ENCODE measurements at regions not wholly inside any gene's neighbourhood (a gene's known extent, or its start where the extent isn't known, plus 50 kb on each side); places are given as distances from the start of the nearest gene placed in this dataset.

- TF ChIP-seq, protein P1, sequence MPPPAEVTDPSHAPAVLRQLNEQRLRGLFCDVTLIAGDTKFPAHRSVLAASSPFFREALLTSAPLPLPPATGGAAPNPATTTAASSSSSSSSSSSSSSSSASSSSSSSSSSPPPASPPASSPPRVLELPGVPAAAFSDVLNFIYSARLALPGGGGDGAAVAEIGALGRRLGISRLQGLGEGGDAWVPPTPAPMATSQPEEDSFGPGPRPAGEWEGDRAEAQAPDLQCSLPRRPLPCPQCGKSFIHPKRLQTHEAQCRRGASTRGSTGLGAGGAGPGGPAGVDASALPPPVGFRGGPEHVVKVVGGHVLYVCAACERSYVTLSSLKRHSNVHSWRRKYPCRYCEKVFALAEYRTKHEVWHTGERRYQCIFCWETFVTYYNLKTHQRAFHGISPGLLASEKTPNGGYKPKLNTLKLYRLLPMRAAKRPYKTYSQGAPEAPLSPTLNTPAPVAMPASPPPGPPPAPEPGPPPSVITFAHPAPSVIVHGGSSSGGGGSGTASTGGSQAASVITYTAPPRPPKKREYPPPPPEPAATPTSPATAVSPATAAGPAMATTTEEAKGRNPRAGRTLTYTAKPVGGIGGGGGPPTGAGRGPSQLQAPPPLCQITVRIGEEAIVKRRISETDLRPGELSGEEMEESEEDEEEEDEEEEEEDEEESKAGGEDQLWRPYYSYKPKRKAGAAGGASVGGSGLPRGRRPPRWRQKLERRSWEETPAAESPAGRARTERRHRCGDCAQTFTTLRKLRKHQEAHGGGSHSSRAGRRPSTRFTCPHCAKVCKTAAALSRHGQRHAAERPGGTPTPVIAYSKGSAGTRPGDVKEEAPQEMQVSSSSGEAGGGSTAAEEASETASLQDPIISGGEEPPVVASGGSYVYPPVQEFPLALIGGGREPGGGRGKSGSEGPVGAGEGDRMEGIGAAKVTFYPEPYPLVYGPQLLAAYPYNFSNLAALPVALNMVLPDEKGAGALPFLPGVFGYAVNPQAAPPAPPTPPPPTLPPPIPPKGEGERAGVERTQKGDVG (CRISPR knock-in tag; IDR thresholded peaks at IDR 0.05; ENCODE audit: borderline replicate concordance) = no peak
Observed at GRCh38 chr7:17031906-17032551, 150.2 kb upstream of the AGR3 start (continued).

GRCh38 chr7:17033245-17033644, 151.5 kb upstream of the AGR3 start:
- intact Hi-C loops (cut with micrococcal nuclease; ENCODE audit: unreplicated experiment) = no loop called here
- Histone ChIP-seq H3K36me3 (replicated peaks in 1 of 2; ENCODE audit: control insufficient read depth in 1 of 2, insufficient read depth in 2 of 2, low read length in 2 of 2) (no peaks in the 10 kb centered on the region), H3K9me3 (ENCODE audit: low read length) (no peaks in the 10 kb centered on the region), H3K4me3 (replicated peaks in 1 of 3; ENCODE audit: insufficient read depth in 1 of 3, low read depth in 2 of 3, low read length in 3 of 3) (no peak overlapping the region), H3K27ac (ENCODE audit: extremely low read length, insufficient read depth, low read length) (no peak overlapping the region), H3K4me1 (ENCODE audit: insufficient read depth, low read length) (peaks cover 2% of the 10 kb centered on the region), H3K4me2 (ENCODE audit: low read depth, low read length) (no peak overlapping the region), H4K20me1 (ENCODE audit: insufficient read depth, low read length) (no peaks in the 10 kb centered on the region), H3K27me3 (ENCODE audit: control insufficient read depth in 1 of 2, insufficient read depth in 2 of 2, low read length in 2 of 2) (no peaks in the 10 kb centered on the region), H3K79me2 (ENCODE audit: insufficient read depth, low read length) (no peaks in the 10 kb centered on the region), H3K9ac (ENCODE audit: insufficient read depth, low read depth, low read length) (no peak overlapping the region), H2AFZ (ENCODE audit: low read length) (no peak overlapping the region)
- DNase-seq (ENCODE audit: low spot score) = no peak
- ATAC-seq = no peak
- no peak for FAIRE-seq
- in situ Hi-C loops (cut with HindIII; ENCODE audit: extremely low pct_ligation_motif_present, low pct_unique_long_range_greater_than_20kb) = no loop called here
- BruUV-seq (replicated peaks) = no TSS peak
- ChIA-PET POLR2A (no interaction called here), CTCF (ENCODE audit: low intra/inter-chr PET ratio, low total read pairs) (no interaction called here)
- 97% methylated on average over 3 of the region's 4 CpGs for WGBS (ENCODE audit: low lambda C conversion rate)
- TF ChIP-seq DDIT3 (CRISPR knock-in tag; IDR thresholded peaks at IDR 0.05) (no peak), ZSCAN22 (CRISPR knock-in tag; IDR thresholded peaks at IDR 0.05) (no peak), ZNF792 (CRISPR knock-in tag; IDR thresholded peaks at IDR 0.05) (no peak), CBX2 (IDR thresholded peaks at IDR 0.05; ENCODE audit: low read depth, low read length) (no peak), CBX2 (CRISPR knock-in tag; IDR thresholded peaks at IDR 0.05; ENCODE audit: low read depth) (no peak), HNRNPL (IDR thresholded peaks at IDR 0.05; ENCODE audit: low read depth, low read length) (no peak), AGO1 (IDR thresholded peaks at IDR 0.05; ENCODE audit: low read depth, low read length, poor library complexity, severe bottlenecking) (no peak), JUNB (CRISPR knock-in tag; IDR thresholded peaks at IDR 0.05; ENCODE audit: borderline replicate concordance) (no peak), ZUFSP (CRISPR knock-in tag; IDR thresholded peaks at IDR 0.05; ENCODE audit: borderline replicate concordance) (no peak), SAP130 (CRISPR knock-in tag; IDR thresholded peaks at IDR 0.05; ENCODE audit: low read depth) (no peak), MEIS1 (CRISPR knock-in tag; IDR thresholded peaks at IDR 0.05; ENCODE audit: borderline replicate concordance) (no peak), FOSL2 (CRISPR knock-in tag; IDR thresholded peaks at IDR 0.05) (no peak), SPEN (CRISPR knock-in tag; IDR thresholded peaks at IDR 0.05; ENCODE audit: low read depth) (no peak), ZSCAN30 (CRISPR knock-in tag; IDR thresholded peaks at IDR 0.05) (no peak), MAX (IDR thresholded peaks at IDR 0.05) (no peak), U2AF1 (optimal IDR thresholded peaks at IDR 0.05; ENCODE audit: low read depth, low read length) (no peak)
- TF ChIP-seq, protein P2, sequence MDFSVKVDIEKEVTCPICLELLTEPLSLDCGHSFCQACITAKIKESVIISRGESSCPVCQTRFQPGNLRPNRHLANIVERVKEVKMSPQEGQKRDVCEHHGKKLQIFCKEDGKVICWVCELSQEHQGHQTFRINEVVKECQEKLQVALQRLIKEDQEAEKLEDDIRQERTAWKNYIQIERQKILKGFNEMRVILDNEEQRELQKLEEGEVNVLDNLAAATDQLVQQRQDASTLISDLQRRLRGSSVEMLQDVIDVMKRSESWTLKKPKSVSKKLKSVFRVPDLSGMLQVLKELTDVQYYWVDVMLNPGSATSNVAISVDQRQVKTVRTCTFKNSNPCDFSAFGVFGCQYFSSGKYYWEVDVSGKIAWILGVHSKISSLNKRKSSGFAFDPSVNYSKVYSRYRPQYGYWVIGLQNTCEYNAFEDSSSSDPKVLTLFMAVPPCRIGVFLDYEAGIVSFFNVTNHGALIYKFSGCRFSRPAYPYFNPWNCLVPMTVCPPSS (IDR thresholded peaks at IDR 0.05) = no peak

All from HepG2 (cell line).